Thoracic aorta (tissue), 2 donors: ENCODE measurements at regions not wholly inside any gene's neighbourhood (a gene's known extent, or its start where the extent isn't known, plus 50 kb on each side); places are given as distances from the start of the nearest gene placed in this dataset.

ENCODE experiments used
- ATAC-seq: fragments of 150-250 bp; one replicate; pipeline ENCODE4 v1.8.0; 2017; ENCODE audit warnings: low read depth; ENCODE audit not compliant: insufficient number of reproducible peaks, low FRiP score
- DNase-seq: peaks from one replicate; pipeline ENCODE4 v3.0.0-alpha.2; 2020; ENCODE audit warnings: low spot score
- H3K27ac ChIP-seq, 2 donors: fragments of 200-600 bp; sonication (generic); 1 replicate in 1 of 2; 2 replicates in 1 of 2; pipeline ENCODE4 v1.5.1; 2016; ENCODE audit warnings: mild to moderate bottlenecking in 2 of 2, moderate library complexity in 2 of 2
- H3K27me3 ChIP-seq: fragments of 200-600 bp; sonication (generic); replicated peaks from 2 replicates; pipeline ENCODE4 v1.6.0; 2016; ENCODE audit warnings: mild to moderate bottlenecking; ENCODE audit not compliant: insufficient read depth
- H3K36me3 ChIP-seq: fragments of 200-600 bp; sonication (generic); one replicate; pipeline ENCODE4 v1.5.1; 2016
- H3K4me1 ChIP-seq, 2 donors: fragments of 200-600 bp; sonication (generic); 1 replicate in 1 of 2; 2 replicates in 1 of 2; pipeline versions ENCODE4 v1.5.1 to v1.6.0; 2016; ENCODE audit warnings: low read depth in 2 of 2, mild to moderate bottlenecking in 1 of 2; ENCODE audit not compliant: control insufficient read depth in 1 of 2
- H3K4me3 ChIP-seq: fragments of 200-600 bp; sonication (generic); 2 replicates; pipeline ENCODE4 v1.5.1; 2016; ENCODE audit warnings: mild to moderate bottlenecking
- H3K9me3 ChIP-seq: fragments of 200-600 bp; sonication (generic); 2 replicates; pipeline ENCODE4 v1.5.1; 2016
- CTCF ChIP-seq: fragments of 200-600 bp; sonication (generic); IDR thresholded peaks from one replicate; pipeline ENCODE4 v1.5.1; 2019; ENCODE audit warnings: antibody characterized with exemption

GRCh38 chr10:117934477-117934876 is 112.3 kb downstream of the RAB11FIP2 start:
- DNase-seq = no peak

GRCh38 chr10:117936141-117936540 is 110.6 kb downstream of the RAB11FIP2 start:
- no peaks in the 10 kb centered on the region for H3K4me1 ChIP-seq
- H3K27ac ChIP-seq = no peak overlapping the region
- no peaks in the 10 kb centered on the region for H3K27me3 ChIP-seq
- TF ChIP-seq CTCF = no peak
- no peak for DNase-seq
- no peaks in the 10 kb centered on the region for H3K9me3 ChIP-seq
- no peak for ATAC-seq
- H3K4me3 ChIP-seq = no peak overlapping the region
- no peaks in the 10 kb centered on the region for H3K36me3 ChIP-seq

More at GRCh38 chr10:117934477-117934876, 112.3 kb downstream of the RAB11FIP2 start:
- no peaks in the 10 kb centered on the region for H3K27me3 ChIP-seq
- H3K4me1 ChIP-seq = no peaks in the 10 kb centered on the region
- H3K36me3 ChIP-seq = no peaks in the 10 kb centered on the region
- H3K4me3 ChIP-seq = no peak overlapping the region
- no peaks in the 10 kb centered on the region for H3K9me3 ChIP-seq
- no peak overlapping the region for H3K27ac ChIP-seq
- ATAC-seq = no peak
- no peak for TF ChIP-seq CTCF

GRCh38 chr10:117936566-117936965 is 110.2 kb downstream of the RAB11FIP2 start:
- Histone ChIP-seq H3K27me3 (no peaks in the 10 kb centered on the region), H3K4me1 (no peaks in the 10 kb centered on the region), H3K4me3 (no peak overlapping the region), H3K36me3 (no peaks in the 10 kb centered on the region), H3K9me3 (no peaks in the 10 kb centered on the region), H3K27ac (no peak overlapping the region)
- ATAC-seq = no peak
- DNase-seq = no peak
- no peak for TF ChIP-seq CTCF

- Histone ChIP-seq H3K4me3 (no peak overlapping the region), H3K27ac (no peak overlapping the region), H3K4me1 (no peaks in the 10 kb centered on the region), H3K9me3 (no peaks in the 10 kb centered on the region), H3K27me3 (no peaks in the 10 kb centered on the region), H3K36me3 (no peaks in the 10 kb centered on the region)
- ATAC-seq (no peak), DNase-seq (no peak)
- TF ChIP-seq CTCF = no peak
These were observed 109.8 kb downstream of the RAB11FIP2 start for GRCh38 chr10:117936976-117937375.

- Histone ChIP-seq H3K27me3 (no peaks in the 10 kb centered on the region), H3K27ac (no peak overlapping the region), H3K9me3 (no peaks in the 10 kb centered on the region), H3K4me3 (no peak overlapping the region), H3K4me1 (no peaks in the 10 kb centered on the region), H3K36me3 (no peaks in the 10 kb centered on the region)
- ATAC-seq (no peak), DNase-seq (no peak)
- no peak for TF ChIP-seq CTCF
These were observed 108.6 kb downstream of the RAB11FIP2 start for GRCh38 chr10:117938104-117938503.
